Mammary epithelial cell (primary cell): ENCODE measurements at regions not wholly inside any gene's neighbourhood (a gene's known extent, or its start where the extent isn't known, plus 50 kb on each side); places are given as distances from the start of the nearest gene placed in this dataset.

Source experiments
- CTCF ChIP-seq, 2 donors: IDR thresholded peaks in 1 of 2; conservative IDR thresholded peaks in 1 of 2; 2 replicates each; pipeline ENCODE4 v1.5.1; 2011 to 2012; ENCODE audit warnings: inconsistent platforms in 2 of 2, low read length in 2 of 2, mild to moderate bottlenecking in 2 of 2, control low read depth in 1 of 2, low read depth in 1 of 2; ENCODE audit not compliant: insufficient read depth in 1 of 2; ENCODE audit errors: extremely low read depth in 1 of 2
- EZH2 ChIP-seq: IDR thresholded peaks from 2 replicates; pipeline ENCODE4 v1.6.1; 2012; ENCODE audit warnings: low read length, inconsistent platforms, borderline replicate concordance

DNA sequence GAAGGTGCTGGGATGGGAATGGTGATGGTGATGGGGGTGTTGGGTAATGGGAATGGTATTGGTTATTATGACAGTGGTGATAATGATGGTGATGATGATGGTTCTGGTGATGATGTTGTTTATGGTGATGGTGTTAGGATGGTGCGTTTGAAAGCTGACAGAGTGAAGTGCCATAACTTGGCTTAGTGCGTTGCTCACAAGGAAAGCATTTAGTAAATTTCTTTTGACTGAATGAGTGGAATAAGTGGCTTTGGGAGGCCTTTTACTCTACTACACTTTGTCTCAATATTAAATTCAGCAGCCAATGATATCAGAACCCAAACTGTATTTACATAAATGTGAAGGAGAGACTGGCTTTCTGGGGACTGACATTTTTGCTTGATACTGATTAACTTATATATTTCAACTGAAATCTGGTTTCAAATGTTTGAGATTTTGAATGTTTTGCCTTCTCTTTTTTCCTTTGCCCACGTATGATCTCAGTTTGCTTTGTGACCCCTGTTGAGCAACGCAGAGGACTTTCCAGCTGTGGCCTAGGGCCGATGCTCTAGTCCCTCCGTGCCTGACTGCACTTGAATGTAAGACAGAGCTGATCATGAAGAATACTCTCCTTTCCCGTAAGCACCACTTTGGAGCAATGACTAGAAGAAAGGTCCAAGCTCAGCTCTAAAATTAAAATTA, 128.5 kb upstream of the SH3BP4 start:
- TF ChIP-seq EZH2 (no peak), CTCF (conservative IDR thresholded peaks at IDR 0.05 in 1 of 2, IDR thresholded peaks at IDR 0.05 in 1 of 2; ENCODE audit: extremely low read depth in 1 of 2, insufficient read depth in 1 of 2, low read depth in 1 of 2, low read length in 2 of 2) (no peak)
